Smooth muscle cell (in vitro differentiated cells): ENCODE measurements at regions not wholly inside any gene's neighbourhood (a gene's known extent, or its start where the extent isn't known, plus 50 kb on each side); places are given as distances from the start of the nearest gene placed in this dataset.
A peak's percentile ranks its signal among the peaks of the same experiment; 100 is the strongest.

Experiments used
- DNase-seq: peaks from one replicate; lab custom pipeline; 2025; ENCODE audit not compliant: unreplicated experiment; lab: John Stamatoyannopoulos, UW
- H2AFZ ChIP-seq: fragments of 200-600 bp; sonication (generic); 2 replicates; pipeline ENCODE4 v1.6.0; 2016; ENCODE audit warnings: antibody characterized with exemption, low read depth, mild to moderate bottlenecking
- H3F3A ChIP-seq: fragments of 200-600 bp; sonication (generic); 2 replicates; pipeline ENCODE4 v1.6.0; 2017; ENCODE audit warnings: antibody characterized with exemption, low read depth
- H3K27ac ChIP-seq: fragments of 200-600 bp; sonication (generic); 2 replicates; pipeline ENCODE4 v1.5.1; 2016; ENCODE audit warnings: low read depth, mild to moderate bottlenecking
- H3K27me3 ChIP-seq: fragments of 200-600 bp; sonication (generic); 2 replicates; pipeline ENCODE4 v1.6.1; 2016; ENCODE audit warnings: low read depth, mild to moderate bottlenecking
- H3K36me3 ChIP-seq: fragments of 200-600 bp; sonication (generic); 2 replicates; pipeline ENCODE4 v1.5.1; 2016; ENCODE audit warnings: low read depth
- H3K4me1 ChIP-seq: fragments of 200-600 bp; sonication (generic); 2 replicates; pipeline ENCODE4 v1.5.1; 2016; ENCODE audit warnings: low read depth
- H3K4me2 ChIP-seq: fragments of 200-600 bp; sonication (generic); 2 replicates; pipeline ENCODE4 v1.6.0; 2016; ENCODE audit warnings: mild to moderate bottlenecking
- H3K4me3 ChIP-seq: fragments of 200-600 bp; sonication (generic); 2 replicates; pipeline ENCODE4 v1.5.1; 2016; ENCODE audit warnings: mild to moderate bottlenecking
- H3K79me2 ChIP-seq: fragments of 200-600 bp; sonication (generic); 2 replicates; pipeline ENCODE4 v1.6.0; 2016; ENCODE audit warnings: low read depth, mild to moderate bottlenecking
- H3K9ac ChIP-seq: fragments of 200-600 bp; sonication (generic); 2 replicates; pipeline ENCODE4 v1.6.0; 2016; ENCODE audit warnings: low read depth
- H3K9me3 ChIP-seq: fragments of 200-600 bp; sonication (generic); replicated peaks from 2 replicates; pipeline ENCODE4 v1.5.1; 2016; ENCODE audit warnings: low read depth
- H4K20me1 ChIP-seq: fragments of 200-600 bp; sonication (generic); 2 replicates; pipeline ENCODE4 v1.6.0; 2016; ENCODE audit warnings: low read depth
- WGBS: methylation state at CpG from one replicate; pipeline ENCODE4 v1.1.7; 2016; ENCODE audit warnings: low lambda C conversion rate; 5-methylcytosine and 5-hydroxymethylcytosine counted together
- TF ChIP-seq, protein P1 (sequence below): fragments of 200-600 bp; sonication (generic); IDR thresholded peaks from 2 replicates; pipeline ENCODE4 v1.5.1; 2017; ENCODE audit warnings: borderline replicate concordance, mild to moderate bottlenecking, antibody characterized with exemption; ENCODE audit not compliant: insufficient read depth, poor library complexity, severe bottlenecking

DNA sequence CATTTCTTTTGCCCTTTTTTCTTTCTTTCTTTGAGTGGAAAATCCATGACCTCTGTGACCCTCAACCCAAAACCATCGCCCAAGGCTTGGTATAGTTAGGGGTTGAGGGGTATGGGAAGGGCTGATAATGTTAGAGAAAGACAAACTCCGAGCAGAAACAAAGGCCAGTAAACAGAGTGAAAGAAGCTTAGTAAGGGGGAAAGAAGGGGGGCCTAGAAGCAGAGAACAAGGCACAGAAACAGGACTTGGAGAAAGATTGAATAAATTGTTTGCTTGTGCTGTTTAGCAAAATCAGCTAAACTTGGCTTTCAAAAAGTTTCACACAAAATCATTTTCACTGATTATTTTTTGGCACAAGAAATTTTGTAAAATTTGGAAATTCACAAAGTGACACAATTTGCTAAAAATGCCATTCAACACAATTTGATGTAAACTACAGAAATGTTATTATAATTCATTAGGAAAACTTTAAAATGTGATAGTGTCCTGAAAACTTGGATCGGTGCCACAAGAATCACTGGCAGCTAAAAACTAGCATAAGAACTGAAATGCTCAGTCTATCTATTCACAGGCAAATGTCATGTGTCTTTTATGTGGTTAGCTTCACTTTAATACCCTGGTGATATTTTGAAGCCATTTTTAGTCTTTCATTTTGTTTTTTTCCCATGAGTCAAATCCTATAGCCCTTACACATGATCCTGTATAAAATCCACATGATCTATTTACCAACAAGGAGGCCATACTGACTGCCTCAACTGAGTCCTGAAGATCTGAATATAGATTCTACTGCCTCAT, 276.4 kb downstream of the NR2F1-AS1 start:
- Histone ChIP-seq H3K27me3 (no peaks in the 10 kb centered on the region), H2AFZ (peak overlapping the region; percentile 60), H3K4me1 (peaks cover 52% of the 10 kb centered on the region), H3K27ac (peak overlapping the region; percentile 72), H3K4me2 (peak overlapping the region; percentile 32), H3K36me3 (no peaks in the 10 kb centered on the region), H3K79me2 (no peaks in the 10 kb centered on the region), H3K9me3 (no peaks in the 10 kb centered on the region), H3K4me3 (no peak overlapping the region), H3F3A (peaks cover 11% of the 10 kb centered on the region), H3K9ac (no peak overlapping the region), H4K20me1 (no peaks in the 10 kb centered on the region)
- DNase-seq: no peak
- TF ChIP-seq, protein P1, sequence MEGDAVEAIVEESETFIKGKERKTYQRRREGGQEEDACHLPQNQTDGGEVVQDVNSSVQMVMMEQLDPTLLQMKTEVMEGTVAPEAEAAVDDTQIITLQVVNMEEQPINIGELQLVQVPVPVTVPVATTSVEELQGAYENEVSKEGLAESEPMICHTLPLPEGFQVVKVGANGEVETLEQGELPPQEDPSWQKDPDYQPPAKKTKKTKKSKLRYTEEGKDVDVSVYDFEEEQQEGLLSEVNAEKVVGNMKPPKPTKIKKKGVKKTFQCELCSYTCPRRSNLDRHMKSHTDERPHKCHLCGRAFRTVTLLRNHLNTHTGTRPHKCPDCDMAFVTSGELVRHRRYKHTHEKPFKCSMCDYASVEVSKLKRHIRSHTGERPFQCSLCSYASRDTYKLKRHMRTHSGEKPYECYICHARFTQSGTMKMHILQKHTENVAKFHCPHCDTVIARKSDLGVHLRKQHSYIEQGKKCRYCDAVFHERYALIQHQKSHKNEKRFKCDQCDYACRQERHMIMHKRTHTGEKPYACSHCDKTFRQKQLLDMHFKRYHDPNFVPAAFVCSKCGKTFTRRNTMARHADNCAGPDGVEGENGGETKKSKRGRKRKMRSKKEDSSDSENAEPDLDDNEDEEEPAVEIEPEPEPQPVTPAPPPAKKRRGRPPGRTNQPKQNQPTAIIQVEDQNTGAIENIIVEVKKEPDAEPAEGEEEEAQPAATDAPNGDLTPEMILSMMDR: no peak
- 59% methylated on average over 3 of the region's 3 CpGs for WGBS

DNA sequence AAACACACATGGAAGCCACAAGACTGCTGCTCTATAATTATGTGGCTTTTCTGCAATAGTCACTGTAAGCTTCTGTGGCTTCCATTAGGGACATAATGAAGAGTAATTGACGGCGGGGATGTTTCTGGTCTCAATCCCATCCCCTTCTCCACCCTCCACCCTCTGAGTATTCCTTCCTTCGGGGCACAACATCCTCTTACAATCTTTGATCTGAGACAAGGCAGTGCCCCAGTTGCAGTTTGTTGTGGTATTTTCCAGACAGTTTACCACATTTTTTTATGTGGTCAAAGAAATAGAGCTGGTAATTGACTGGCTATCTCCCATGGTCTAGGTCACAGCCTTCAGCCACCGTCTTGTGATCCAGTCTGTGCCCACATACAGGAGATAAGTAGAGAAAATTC, 277.7 kb downstream of the NR2F1-AS1 start:
- Histone ChIP-seq H2AFZ (no peak overlapping the region), H3K27me3 (no peaks in the 10 kb centered on the region), H3K9ac (no peak overlapping the region), H4K20me1 (no peaks in the 10 kb centered on the region), H3F3A (peaks cover 11% of the 10 kb centered on the region), H3K36me3 (no peaks in the 10 kb centered on the region), H3K79me2 (no peaks in the 10 kb centered on the region), H3K4me3 (no peak overlapping the region), H3K27ac (peak overlapping the region; percentile 72), H3K4me2 (peak overlapping the region; percentile 17), H3K4me1 (peaks cover 62% of the 10 kb centered on the region), H3K9me3 (no peaks in the 10 kb centered on the region)
- TF ChIP-seq, protein P1: no peak
- no peak for DNase-seq
- WGBS: 4% methylated on average over 4 of the region's 4 CpGs

DNA sequence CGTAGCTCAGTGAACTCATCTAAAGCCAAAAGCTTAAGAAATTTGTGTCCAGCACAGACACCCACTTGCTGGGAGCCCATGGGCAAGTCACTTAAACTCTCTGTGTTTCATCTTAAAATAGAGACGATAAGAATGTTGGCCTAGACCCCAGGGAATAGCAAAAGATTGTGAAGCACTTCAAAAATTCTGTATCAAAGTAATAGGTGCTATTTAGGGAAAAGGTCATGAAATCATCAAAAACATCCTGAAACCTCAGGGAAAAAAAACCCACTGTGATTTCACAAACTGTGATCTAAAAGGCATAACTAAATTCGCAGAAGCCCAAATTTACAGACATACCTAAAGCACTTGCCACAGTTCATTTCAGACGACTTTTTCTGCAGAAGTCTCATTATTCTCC, 278.3 kb downstream of the NR2F1-AS1 start:
- 64% methylated on average over 4 of the region's 4 CpGs for WGBS
- no peak for DNase-seq
- Histone ChIP-seq H3K4me1 (peaks cover 62% of the 10 kb centered on the region), H3K4me2 (peak overlapping the region; percentile 17), H3K9me3 (no peaks in the 10 kb centered on the region), H3K79me2 (no peaks in the 10 kb centered on the region), H3F3A (peaks cover 11% of the 10 kb centered on the region), H2AFZ (no peak overlapping the region), H3K27me3 (no peaks in the 10 kb centered on the region), H4K20me1 (no peaks in the 10 kb centered on the region), H3K4me3 (no peak overlapping the region), H3K27ac (peak overlapping the region; percentile 72), H3K36me3 (no peaks in the 10 kb centered on the region), H3K9ac (no peak overlapping the region)
- TF ChIP-seq, protein P1: no peak

GRCh38 chr5:93300945-93301344, 280.1 kb downstream of the NR2F1-AS1 start:
- Histone ChIP-seq H3K4me3 (no peak overlapping the region), H3K36me3 (no peaks in the 10 kb centered on the region), H3K27ac (no peak overlapping the region), H2AFZ (no peak overlapping the region), H3F3A (peaks cover 11% of the 10 kb centered on the region), H3K79me2 (no peaks in the 10 kb centered on the region), H3K9me3 (no peaks in the 10 kb centered on the region), H3K4me1 (peaks cover 62% of the 10 kb centered on the region), H3K27me3 (no peaks in the 10 kb centered on the region), H3K4me2 (no peak overlapping the region), H4K20me1 (no peaks in the 10 kb centered on the region), H3K9ac (no peak overlapping the region)
- TF ChIP-seq, protein P1: no peak
- no peak for DNase-seq
